Smooth muscle cell (in vitro differentiated cells): ENCODE measurements at regions not wholly inside any gene's neighbourhood (a gene's known extent, or its start where the extent isn't known, plus 50 kb on each side); places are given as distances from the start of the nearest gene placed in this dataset.

Source experiments
- DNase-seq: peaks from one replicate; lab custom pipeline; 2025; ENCODE audit not compliant: unreplicated experiment; lab: John Stamatoyannopoulos, UW
- H2AFZ ChIP-seq: fragments of 200-600 bp; sonication (generic); 2 replicates; pipeline ENCODE4 v1.6.0; 2016; ENCODE audit warnings: antibody characterized with exemption, low read depth, mild to moderate bottlenecking
- H3F3A ChIP-seq: fragments of 200-600 bp; sonication (generic); 2 replicates; pipeline ENCODE4 v1.6.0; 2017; ENCODE audit warnings: antibody characterized with exemption, low read depth
- H3K27ac ChIP-seq: fragments of 200-600 bp; sonication (generic); 2 replicates; pipeline ENCODE4 v1.5.1; 2016; ENCODE audit warnings: low read depth, mild to moderate bottlenecking
- H3K27me3 ChIP-seq: fragments of 200-600 bp; sonication (generic); 2 replicates; pipeline ENCODE4 v1.6.1; 2016; ENCODE audit warnings: low read depth, mild to moderate bottlenecking
- H3K36me3 ChIP-seq: fragments of 200-600 bp; sonication (generic); 2 replicates; pipeline ENCODE4 v1.5.1; 2016; ENCODE audit warnings: low read depth
- H3K4me1 ChIP-seq: fragments of 200-600 bp; sonication (generic); 2 replicates; pipeline ENCODE4 v1.5.1; 2016; ENCODE audit warnings: low read depth
- H3K4me2 ChIP-seq: fragments of 200-600 bp; sonication (generic); 2 replicates; pipeline ENCODE4 v1.6.0; 2016; ENCODE audit warnings: mild to moderate bottlenecking
- H3K4me3 ChIP-seq: fragments of 200-600 bp; sonication (generic); 2 replicates; pipeline ENCODE4 v1.5.1; 2016; ENCODE audit warnings: mild to moderate bottlenecking
- H3K79me2 ChIP-seq: fragments of 200-600 bp; sonication (generic); 2 replicates; pipeline ENCODE4 v1.6.0; 2016; ENCODE audit warnings: low read depth, mild to moderate bottlenecking
- H3K9ac ChIP-seq: fragments of 200-600 bp; sonication (generic); 2 replicates; pipeline ENCODE4 v1.6.0; 2016; ENCODE audit warnings: low read depth
- H3K9me3 ChIP-seq: fragments of 200-600 bp; sonication (generic); replicated peaks from 2 replicates; pipeline ENCODE4 v1.5.1; 2016; ENCODE audit warnings: low read depth
- H4K20me1 ChIP-seq: fragments of 200-600 bp; sonication (generic); 2 replicates; pipeline ENCODE4 v1.6.0; 2016; ENCODE audit warnings: low read depth
- WGBS: methylation state at CpG from one replicate; pipeline ENCODE4 v1.1.7; 2016; ENCODE audit warnings: low lambda C conversion rate; 5-methylcytosine and 5-hydroxymethylcytosine counted together
- TF ChIP-seq, protein P1 (sequence below): fragments of 200-600 bp; sonication (generic); IDR thresholded peaks from 2 replicates; pipeline ENCODE4 v1.5.1; 2017; ENCODE audit warnings: borderline replicate concordance, mild to moderate bottlenecking, antibody characterized with exemption; ENCODE audit not compliant: insufficient read depth, poor library complexity, severe bottlenecking

DNA sequence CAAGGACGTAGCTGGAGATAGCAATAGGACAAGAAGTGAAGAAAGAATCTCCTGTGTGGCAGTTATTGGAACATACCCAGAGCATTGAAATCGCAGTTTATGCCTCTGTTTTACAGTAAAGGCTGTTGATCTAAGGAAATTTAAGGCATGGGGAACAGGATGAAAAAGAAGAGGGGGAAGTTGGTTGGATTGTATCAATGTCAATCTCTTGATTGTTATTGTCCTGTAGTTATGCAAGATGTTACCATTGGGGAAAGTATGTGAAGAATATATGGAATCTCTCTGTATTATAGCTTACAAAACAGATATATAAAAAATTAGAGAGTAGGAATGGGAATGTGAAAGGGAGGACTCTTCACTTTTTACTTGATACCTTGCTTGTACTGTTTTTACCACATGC, 195.6 kb upstream of the NREP start:
- H3K79me2 ChIP-seq: no peaks in the 10 kb centered on the region
- no peak overlapping the region for H3K4me3 ChIP-seq
- no peaks in the 10 kb centered on the region for H3K27me3 ChIP-seq
- DNase-seq: no peak
- TF ChIP-seq, protein P1, sequence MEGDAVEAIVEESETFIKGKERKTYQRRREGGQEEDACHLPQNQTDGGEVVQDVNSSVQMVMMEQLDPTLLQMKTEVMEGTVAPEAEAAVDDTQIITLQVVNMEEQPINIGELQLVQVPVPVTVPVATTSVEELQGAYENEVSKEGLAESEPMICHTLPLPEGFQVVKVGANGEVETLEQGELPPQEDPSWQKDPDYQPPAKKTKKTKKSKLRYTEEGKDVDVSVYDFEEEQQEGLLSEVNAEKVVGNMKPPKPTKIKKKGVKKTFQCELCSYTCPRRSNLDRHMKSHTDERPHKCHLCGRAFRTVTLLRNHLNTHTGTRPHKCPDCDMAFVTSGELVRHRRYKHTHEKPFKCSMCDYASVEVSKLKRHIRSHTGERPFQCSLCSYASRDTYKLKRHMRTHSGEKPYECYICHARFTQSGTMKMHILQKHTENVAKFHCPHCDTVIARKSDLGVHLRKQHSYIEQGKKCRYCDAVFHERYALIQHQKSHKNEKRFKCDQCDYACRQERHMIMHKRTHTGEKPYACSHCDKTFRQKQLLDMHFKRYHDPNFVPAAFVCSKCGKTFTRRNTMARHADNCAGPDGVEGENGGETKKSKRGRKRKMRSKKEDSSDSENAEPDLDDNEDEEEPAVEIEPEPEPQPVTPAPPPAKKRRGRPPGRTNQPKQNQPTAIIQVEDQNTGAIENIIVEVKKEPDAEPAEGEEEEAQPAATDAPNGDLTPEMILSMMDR: no peak
- no peaks in the 10 kb centered on the region for H3K36me3 ChIP-seq
- no peaks in the 10 kb centered on the region for H3K4me1 ChIP-seq
- H3K9me3 ChIP-seq: no peaks in the 10 kb centered on the region
- H3K9ac ChIP-seq: no peak overlapping the region
- no peaks in the 10 kb centered on the region for H4K20me1 ChIP-seq
- WGBS: 89% methylated on average over 2 of the region's 2 CpGs
- no peak overlapping the region for H3K27ac ChIP-seq
- no peaks in the 10 kb centered on the region for H3F3A ChIP-seq
- H2AFZ ChIP-seq: no peak overlapping the region
- H3K4me2 ChIP-seq: no peak overlapping the region

DNA sequence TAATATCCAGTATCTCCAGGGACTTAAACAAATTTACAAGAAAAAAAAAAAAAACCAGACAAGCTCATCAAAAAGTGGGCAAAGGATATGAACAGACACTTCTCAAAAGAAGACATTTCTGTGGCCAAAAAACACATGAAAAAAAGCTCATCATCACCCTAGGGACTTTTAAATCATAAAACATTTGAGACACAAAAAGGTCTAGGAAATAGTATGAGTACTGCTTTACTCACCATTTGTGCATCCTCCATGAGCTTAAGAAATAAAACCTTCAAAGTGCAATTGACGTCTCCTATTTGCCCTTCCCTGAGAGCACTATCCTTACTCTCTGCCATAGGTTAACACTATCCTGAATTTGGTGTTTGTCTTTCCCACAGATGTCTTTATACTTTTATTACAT, 193.7 kb upstream of the NREP start:
- Histone ChIP-seq H3F3A (no peaks in the 10 kb centered on the region), H3K27ac (peak overlapping the region; percentile 29), H3K9ac (no peak overlapping the region), H3K4me3 (no peak overlapping the region), H2AFZ (no peak overlapping the region), H4K20me1 (no peaks in the 10 kb centered on the region), H3K4me2 (no peak overlapping the region), H3K27me3 (no peaks in the 10 kb centered on the region), H3K36me3 (no peaks in the 10 kb centered on the region), H3K4me1 (no peaks in the 10 kb centered on the region), H3K9me3 (no peaks in the 10 kb centered on the region), H3K79me2 (no peaks in the 10 kb centered on the region)
- no peak for DNase-seq
- TF ChIP-seq, protein P1: no peak
- WGBS: 48% methylated on average over 1 of the region's 1 CpG

DNA sequence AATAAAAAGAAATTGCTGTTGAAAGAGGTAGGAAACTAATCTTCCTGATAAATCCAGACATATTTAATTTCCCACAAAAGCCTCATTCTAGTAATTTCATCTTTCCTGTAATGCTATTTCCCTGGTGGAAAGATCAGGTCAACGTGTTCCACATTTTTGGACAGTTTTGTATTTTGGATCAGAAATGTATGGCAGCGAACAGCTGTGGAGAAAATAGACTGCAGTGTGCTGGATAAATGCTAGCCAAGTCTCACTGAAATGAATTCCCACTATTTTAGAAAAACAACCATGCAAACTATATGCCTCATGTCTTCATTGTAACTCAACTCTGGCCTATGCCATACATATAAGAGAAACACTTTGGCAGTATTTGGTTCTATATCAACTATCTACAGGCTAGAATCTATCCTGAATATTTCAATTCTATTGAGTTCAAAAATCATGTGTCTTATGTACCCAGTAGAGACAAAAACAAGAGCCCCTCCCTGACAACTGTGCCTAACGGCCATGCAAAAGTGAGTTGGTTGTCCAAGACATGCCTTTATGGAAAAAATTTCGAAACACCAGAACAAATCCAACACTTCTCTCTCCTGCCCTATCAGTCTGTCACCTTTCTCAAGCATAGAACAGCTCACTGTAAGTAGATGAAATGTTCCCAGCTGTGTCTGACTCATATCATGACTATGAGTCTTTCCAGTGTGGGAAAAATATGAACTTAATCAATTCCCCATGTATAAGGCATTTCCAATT, 191.3 kb upstream of the NREP start:
- H3K27ac ChIP-seq: peak overlapping the region; percentile 51
- 64% methylated on average over 4 of the region's 4 CpGs for WGBS

More for the DNA sequence above, 191.3 kb upstream of the NREP start:
- Histone ChIP-seq H3K4me3 (no peak overlapping the region), H3K4me1 (no peaks in the 10 kb centered on the region), H3K27me3 (no peaks in the 10 kb centered on the region), H3K9me3 (no peaks in the 10 kb centered on the region), H2AFZ (no peak overlapping the region), H3K9ac (peak overlapping the region; percentile 30), H4K20me1 (no peaks in the 10 kb centered on the region), H3K79me2 (no peaks in the 10 kb centered on the region), H3K36me3 (no peaks in the 10 kb centered on the region), H3K4me2 (peak overlapping the region; percentile 12), H3F3A (no peaks in the 10 kb centered on the region)
- TF ChIP-seq, protein P1: no peak
- no peak for DNase-seq
